Naive thymus-derived CD8-positive, alpha-beta T cell (primary cell): ENCODE measurements at regions not wholly inside any gene's neighbourhood (a gene's known extent, or its start where the extent isn't known, plus 50 kb on each side); places are given as distances from the start of the nearest gene placed in this dataset.
"Not testable (repeated sequence)": the region's sequence is repeated elsewhere in the genome, so short reads cannot be mapped to it uniquely, and the experiment has no call there.

Experiments used
- ATAC-seq, 2 donors: fragments of 150-1000 bp; cut with Tn5 transposase in 1 of 2; sonication (Bioruptor Pico), chemical (Tn5 transposase) in 1 of 2; 1 replicate in 1 of 2; 2 replicates in 1 of 2; pipeline ENCODE4 v1.10.0; 2021; ENCODE audit warnings: mild to moderate bottlenecking in 2 of 2, moderate library complexity in 2 of 2
- POLR2A ChIA-PET: fragments of 350-600 bp; sonication (Branson Sonifier 250); formaldehyde crosslinking; loops from one replicate; lab custom pipeline; 2021; ENCODE audit warnings: antibody characterized with exemption; lab: Charles Lee
- DNase-seq, 10 donors: peaks; one replicate each; pipeline versions ENCODE4 v3.0.0 to v3.0.0-alpha.2; 2020 to 2022
- H3K27ac Mint-ChIP-seq, 10 donors: one replicate each; pipeline ENCODE4 v1.8.0; 2020 to 2022; ENCODE audit warnings: mild to moderate bottlenecking in 10 of 10, mixed read lengths in 10 of 10, moderate library complexity in 4 of 10, inconsistent platforms in 1 of 10
- H3K27me3 Mint-ChIP-seq, 5 donors: one replicate each; pipeline ENCODE4 v1.8.0; 2021 to 2022; ENCODE audit warnings: mixed read lengths in 5 of 5
- H3K36me3 Mint-ChIP-seq, 3 donors: one replicate each; pipeline ENCODE4 v1.8.0; 2020 to 2022; ENCODE audit warnings: mixed read lengths in 3 of 3, mild to moderate bottlenecking in 2 of 3, inconsistent platforms in 1 of 3
- H3K4me1 Mint-ChIP-seq, 4 donors: one replicate each; pipeline ENCODE4 v1.8.0; 2021 to 2022; ENCODE audit warnings: mixed read lengths in 4 of 4
- H3K4me3 Mint-ChIP-seq, 10 donors: one replicate each; pipeline ENCODE4 v1.8.0; 2020 to 2022; ENCODE audit warnings: mild to moderate bottlenecking in 10 of 10, mixed read lengths in 10 of 10, moderate library complexity in 6 of 10, inconsistent platforms in 1 of 10
- H3K9me3 Mint-ChIP-seq, 9 donors: one replicate each; pipeline ENCODE4 v1.8.0; 2020 to 2022; ENCODE audit warnings: mixed read lengths in 9 of 9, mild to moderate bottlenecking in 3 of 9, inconsistent platforms in 1 of 9, moderate library complexity in 1 of 9

DNA sequence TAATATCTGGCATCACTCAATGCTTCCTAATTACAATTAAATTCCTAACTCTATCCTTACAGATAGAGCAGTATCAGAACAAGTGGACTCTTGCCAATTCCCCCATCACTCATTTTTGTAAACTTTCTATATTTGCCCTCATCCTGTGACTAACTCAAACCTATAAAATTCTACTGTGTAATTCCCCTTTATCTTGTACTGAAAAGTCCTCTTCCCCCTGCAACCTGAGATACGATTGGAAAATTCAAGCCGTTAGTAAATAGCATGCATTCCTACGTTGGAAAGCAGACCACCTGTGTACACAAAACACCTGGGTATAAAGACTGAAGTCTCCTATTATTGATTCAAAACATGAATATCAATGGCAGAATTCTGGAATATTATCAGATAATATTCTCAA lies 70.4 kb upstream of the KCNQ5 start:
- POLR2A ChIA-PET: no interaction called here
- Mint-ChIP-seq H3K27me3 (peaks cover 0 to 8% (median 1%) of the 10 kb centered on the region in 5 donors), H3K4me3 (no peak overlapping the region), H3K9me3 (no peaks in the 10 kb centered on the region), H3K36me3 (no peaks in the 10 kb centered on the region), H3K4me1 (no peaks in the 10 kb centered on the region), H3K27ac (no peak overlapping the region)
- ATAC-seq (no peak), DNase-seq (no peak)

DNA sequence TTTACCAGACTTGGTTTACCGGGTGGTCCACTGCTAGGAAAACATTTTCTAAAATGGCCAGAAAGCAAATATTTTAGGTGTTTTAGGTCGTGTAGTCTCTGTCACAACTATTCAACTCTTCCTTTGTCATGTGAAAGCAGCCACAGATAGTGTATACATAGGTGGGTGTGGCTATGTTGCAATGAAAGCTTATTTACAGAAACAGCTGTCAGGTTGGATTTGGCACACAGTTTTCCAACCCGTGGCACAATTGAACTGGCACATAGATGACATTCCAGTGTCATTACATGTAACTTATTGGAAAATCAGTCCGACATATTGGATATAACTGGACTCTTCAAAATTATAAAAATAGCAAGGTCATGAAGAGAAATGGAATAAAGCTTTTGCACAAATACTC lies 68.9 kb upstream of the KCNQ5 start:
- Mint-ChIP-seq H3K4me1 (no peaks in the 10 kb centered on the region), H3K27ac (no peak overlapping the region), H3K36me3 (no peaks in the 10 kb centered on the region), H3K4me3 (no peak overlapping the region), H3K9me3 (no peaks in the 10 kb centered on the region), H3K27me3 (peaks cover 0 to 4% (median under 1%) of the 10 kb centered on the region in 5 donors)
- DNase-seq (no peak), ATAC-seq (no peak)
- POLR2A ChIA-PET: no interaction called here

DNA sequence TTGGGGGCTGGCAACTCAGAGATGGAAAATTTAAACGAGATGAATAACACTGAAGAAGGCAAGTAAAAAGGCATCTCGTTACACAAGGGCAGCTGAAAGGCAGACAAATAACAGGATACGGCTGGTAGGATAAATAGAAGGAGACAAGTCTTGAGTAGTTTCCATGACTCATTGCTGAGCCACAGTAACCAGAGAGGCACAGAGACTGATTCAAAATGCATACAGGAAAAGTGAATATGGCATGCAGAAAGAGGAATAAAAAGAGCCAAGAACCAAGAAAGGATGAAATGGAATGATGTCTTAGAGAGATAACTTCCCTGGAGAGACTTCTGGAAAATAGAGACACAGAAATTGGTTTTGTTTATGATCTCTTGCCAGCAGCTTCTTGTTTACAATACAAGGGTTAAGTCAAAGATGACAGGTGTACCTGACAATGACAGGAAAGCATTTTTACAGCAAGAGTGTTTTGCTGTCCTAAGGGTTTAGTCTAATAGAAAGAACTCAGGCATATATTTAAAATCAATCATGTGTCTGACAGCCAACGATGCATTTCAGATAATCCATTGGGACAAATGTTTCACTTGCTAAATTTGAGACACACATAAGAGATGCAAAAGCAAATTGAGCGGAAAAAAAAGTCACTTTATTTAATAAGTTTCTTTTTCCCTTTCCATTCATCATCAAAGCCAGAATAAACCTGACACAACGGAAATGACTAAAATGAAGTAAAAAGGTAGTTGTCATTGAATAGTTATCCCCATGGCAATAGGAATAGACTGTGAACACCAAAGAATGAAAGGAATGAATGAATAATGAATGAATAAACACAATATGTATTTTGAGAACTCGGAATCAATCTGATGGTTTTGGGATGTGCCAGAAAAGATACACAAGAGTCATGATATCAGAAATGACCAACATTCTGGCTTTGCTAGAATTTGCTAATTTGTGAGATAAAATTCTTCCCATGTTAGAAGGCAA lies 68.0 kb upstream of the KCNQ5 start:
- H3K27ac Mint-ChIP-seq: no peak overlapping the region
- H3K9me3 Mint-ChIP-seq: no peaks in the 10 kb centered on the region
- POLR2A ChIA-PET: no interaction called here
- H3K36me3 Mint-ChIP-seq: no peaks in the 10 kb centered on the region
- DNase-seq: no peak
- no peak for ATAC-seq
- H3K27me3 Mint-ChIP-seq: peaks cover 0 to 3% (median 0%) of the 10 kb centered on the region in 5 donors
- no peak overlapping the region for H3K4me3 Mint-ChIP-seq
- H3K4me1 Mint-ChIP-seq: no peaks in the 10 kb centered on the region

DNA sequence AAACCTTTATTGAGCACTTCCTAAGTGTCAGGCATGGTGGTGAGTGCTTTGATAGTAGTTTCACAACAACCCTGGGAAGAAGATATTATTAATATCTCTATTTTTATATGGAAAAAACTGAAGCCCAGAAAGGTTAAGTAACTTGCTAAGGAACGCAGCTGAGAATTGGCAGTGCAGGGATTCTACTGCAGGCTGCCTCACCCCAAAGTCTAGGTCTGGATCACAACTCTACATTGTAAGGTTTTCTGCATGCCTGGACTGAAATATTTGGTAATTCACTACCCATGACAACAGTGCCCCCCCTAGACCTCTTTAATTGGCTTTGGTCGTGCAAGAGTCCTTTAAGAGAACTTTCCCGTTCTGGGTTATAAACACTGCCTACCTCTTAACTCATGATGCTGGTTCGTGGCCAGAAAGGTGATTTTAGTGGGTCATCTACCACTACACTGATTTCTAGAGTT lies 67.1 kb upstream of the KCNQ5 start:
- H3K9me3 Mint-ChIP-seq: no peaks in the 10 kb centered on the region

DNA sequence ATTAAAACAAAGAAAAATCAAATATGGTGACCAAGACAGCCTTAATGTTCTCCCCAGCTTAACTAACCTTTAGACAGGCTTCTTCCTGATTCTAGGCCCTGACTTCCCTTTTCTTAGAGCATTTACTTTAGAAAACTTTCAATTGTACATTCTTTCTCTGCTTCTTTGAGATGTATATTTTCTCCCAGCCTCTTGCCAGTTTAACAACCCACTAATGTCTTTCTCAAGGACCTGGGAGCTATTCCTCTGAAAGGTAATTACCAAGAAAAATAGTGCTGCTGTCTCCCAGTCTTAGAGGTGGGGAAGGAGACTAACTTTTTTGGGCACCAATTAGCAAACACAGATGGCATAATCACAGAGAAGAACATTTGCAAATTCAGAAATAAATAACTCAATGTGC lies 62.8 kb upstream of the KCNQ5 start:
- DNase-seq (no peak), ATAC-seq (no peak)
- POLR2A ChIA-PET: no interaction called here
- no peak overlapping the region for H3K4me3 Mint-ChIP-seq
- no peaks in the 10 kb centered on the region for H3K9me3 Mint-ChIP-seq
- H3K27me3 Mint-ChIP-seq: peaks cover 2 to 6% (median 3%) of the 10 kb centered on the region in 5 donors
- H3K36me3 Mint-ChIP-seq: no peaks in the 10 kb centered on the region
- no peaks in the 10 kb centered on the region for H3K4me1 Mint-ChIP-seq
- H3K27ac Mint-ChIP-seq: no peak overlapping the region

More for the DNA sequence above, 67.1 kb upstream of the KCNQ5 start:
- POLR2A ChIA-PET: no interaction called here
- Mint-ChIP-seq H3K4me3 (no peak overlapping the region), H3K4me1 (no peaks in the 10 kb centered on the region), H3K27me3 (peaks cover 0 to 3% (median 0%) of the 10 kb centered on the region in 5 donors), H3K36me3 (no peaks in the 10 kb centered on the region), H3K27ac (no peak overlapping the region)
- ATAC-seq (no peak), DNase-seq (no peak)

DNA sequence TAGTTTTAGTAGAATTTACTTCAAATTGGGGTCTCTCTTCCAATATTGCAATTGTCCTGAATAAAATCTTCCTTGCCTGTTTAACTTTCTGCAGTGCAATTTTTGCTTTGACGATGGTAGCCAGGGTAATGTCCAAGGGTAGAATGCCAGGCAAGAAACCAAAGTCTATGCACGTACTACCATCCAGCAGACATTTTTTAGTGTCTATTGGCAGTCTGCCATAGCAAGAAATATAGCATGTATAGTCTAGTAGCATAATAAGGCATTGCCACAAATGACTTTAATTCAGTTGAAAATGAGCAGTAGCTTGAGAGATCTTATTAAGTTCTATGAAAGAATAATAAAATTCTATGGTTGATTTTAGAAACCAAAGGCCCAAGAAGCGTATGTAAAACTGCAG lies 62.3 kb upstream of the KCNQ5 start:
- POLR2A ChIA-PET: no interaction called here
- no peaks in the 10 kb centered on the region for H3K9me3 Mint-ChIP-seq
- no peaks in the 10 kb centered on the region for H3K4me1 Mint-ChIP-seq
- H3K27me3 Mint-ChIP-seq: peaks cover 2 to 6% (median 3%) of the 10 kb centered on the region in 5 donors
- no peak overlapping the region for H3K4me3 Mint-ChIP-seq
- no peak overlapping the region for H3K27ac Mint-ChIP-seq
- ATAC-seq: no peak
- no peaks in the 10 kb centered on the region for H3K36me3 Mint-ChIP-seq
- no peak for DNase-seq

DNA sequence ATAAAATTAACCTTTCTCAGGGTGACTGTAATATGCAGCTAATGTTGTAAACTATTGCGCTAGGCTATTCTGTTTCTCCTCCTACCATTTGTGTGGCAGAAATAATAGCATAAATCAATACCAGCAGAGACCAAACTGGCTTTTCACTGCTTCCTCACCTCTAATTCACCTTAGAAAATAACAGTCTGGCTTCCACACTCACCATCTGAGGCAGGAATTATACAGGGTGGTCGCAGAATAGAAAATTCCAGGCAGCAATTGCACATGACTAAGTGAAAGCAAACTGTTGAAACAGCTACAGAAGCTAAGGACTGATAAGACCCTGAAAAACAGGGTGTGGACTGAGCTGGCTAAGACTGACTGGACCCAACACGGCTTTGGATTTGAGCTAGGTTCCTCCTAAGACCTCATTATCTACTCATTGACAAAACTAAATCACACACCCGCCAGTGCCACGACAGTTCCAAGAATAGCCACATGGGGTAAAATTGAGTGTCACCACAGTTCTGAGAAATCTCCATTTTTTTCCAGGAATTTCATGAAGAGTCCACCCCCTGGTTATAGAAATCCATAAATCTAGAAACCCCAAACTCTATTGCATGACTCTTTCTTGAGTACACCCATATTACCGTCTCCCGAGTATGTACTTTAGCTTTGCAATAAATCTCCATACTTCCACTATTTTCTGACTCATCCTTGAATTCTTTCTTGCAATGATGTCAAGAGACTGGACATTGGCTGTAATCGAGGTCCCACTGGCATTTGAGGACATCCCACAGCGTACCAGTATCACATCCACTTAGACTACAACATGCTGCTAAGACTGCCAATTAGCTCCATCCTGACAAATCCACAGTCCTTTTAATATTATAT lies 60.9 kb upstream of the KCNQ5 start:
- DNase-seq: no peak
- Mint-ChIP-seq H3K4me3 (no peak overlapping the region), H3K36me3 (no peaks in the 10 kb centered on the region), H3K27me3 (peaks cover 2 to 7% (median 5%) of the 10 kb centered on the region in 5 donors), H3K4me1 (no peaks in the 10 kb centered on the region), H3K27ac (no peak overlapping the region), H3K9me3 (no peaks in the 10 kb centered on the region)
- POLR2A ChIA-PET: no interaction called here
- ATAC-seq: no peak

DNA sequence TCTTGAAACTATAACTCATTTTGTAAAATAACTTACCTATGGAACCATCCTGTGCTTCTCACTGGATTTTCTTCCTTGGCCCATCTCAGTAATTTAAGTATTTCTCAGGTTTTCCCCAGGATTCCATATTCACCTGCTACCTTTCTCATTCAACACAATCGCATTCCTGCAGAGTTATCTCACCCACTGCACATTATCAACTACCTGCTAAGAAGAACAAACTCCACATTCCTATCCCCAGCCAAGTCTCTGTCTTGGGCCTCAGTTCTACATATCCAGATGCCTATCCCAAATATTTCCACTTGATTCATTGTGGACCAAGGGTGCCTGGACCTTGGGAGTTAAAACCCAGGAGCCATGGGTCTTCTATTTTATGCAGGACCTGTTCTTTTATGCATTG lies 60.2 kb upstream of the KCNQ5 start:
- peaks cover 3 to 7% (median 5%) of the 10 kb centered on the region in 5 donors for H3K27me3 Mint-ChIP-seq
- POLR2A ChIA-PET: no interaction called here
- DNase-seq (no peak), ATAC-seq (no peak)
- H3K4me3 Mint-ChIP-seq: no peak overlapping the region
- H3K4me1 Mint-ChIP-seq: no peaks in the 10 kb centered on the region
- no peaks in the 10 kb centered on the region for H3K9me3 Mint-ChIP-seq
- no peaks in the 10 kb centered on the region for H3K36me3 Mint-ChIP-seq
- H3K27ac Mint-ChIP-seq: no peak overlapping the region

DNA sequence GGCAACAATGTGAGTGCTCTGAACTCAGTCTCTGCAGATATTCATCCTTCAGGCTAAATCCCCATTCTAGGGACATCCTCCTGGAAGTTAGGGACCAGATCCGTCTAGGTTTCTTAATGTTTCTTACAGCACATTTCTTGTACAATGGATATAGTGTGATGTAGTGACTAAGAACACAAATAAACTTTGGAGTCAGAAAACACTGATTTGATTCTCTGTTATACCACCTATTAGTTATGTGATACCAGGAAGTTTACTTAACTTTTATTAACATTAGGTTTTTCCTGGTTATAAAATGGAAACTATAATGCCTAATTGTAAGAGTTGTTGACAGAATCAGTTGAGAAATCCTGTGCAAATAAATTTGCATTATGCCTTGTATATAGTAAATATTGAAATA lies 57.6 kb upstream of the KCNQ5 start:
- no peak overlapping the region for H3K4me3 Mint-ChIP-seq
- no peaks in the 10 kb centered on the region for H3K4me1 Mint-ChIP-seq
- POLR2A ChIA-PET: no interaction called here
- peaks cover 3 to 7% (median 5%) of the 10 kb centered on the region in 5 donors for H3K27me3 Mint-ChIP-seq
- DNase-seq (no peak), ATAC-seq (no peak)
- peaks cover 0 to 3% (median 0%) of the 10 kb centered on the region in 9 donors for H3K9me3 Mint-ChIP-seq
- H3K27ac Mint-ChIP-seq: no peak overlapping the region
- H3K36me3 Mint-ChIP-seq: no peaks in the 10 kb centered on the region

DNA sequence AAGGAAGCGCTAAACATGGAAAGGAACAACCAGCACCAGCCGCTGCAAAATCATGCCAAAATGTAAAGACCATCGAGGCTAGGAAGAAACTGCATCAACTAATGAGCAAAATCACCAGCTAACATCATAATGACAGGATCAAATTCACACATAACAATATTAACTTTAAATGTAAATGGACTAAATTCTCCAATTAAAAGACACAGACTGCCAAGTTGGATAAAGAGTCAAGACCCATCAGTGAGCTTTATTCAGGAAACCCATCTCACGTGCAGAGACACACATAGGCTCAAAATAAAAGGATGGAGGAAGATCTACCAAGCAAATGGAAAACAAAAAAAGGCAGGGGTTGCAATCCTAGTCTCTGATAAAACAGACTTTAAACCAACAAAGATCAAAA lies 49.9 kb upstream of the KCNQ5 start:
- peaks cover 0 to 11% (median 5%) of the 10 kb centered on the region in 9 donors for H3K9me3 Mint-ChIP-seq
- DNase-seq, ATAC-seq, H3K36me3 Mint-ChIP-seq, H3K27me3 Mint-ChIP-seq, H3K4me1 Mint-ChIP-seq, POLR2A ChIA-PET, H3K27ac Mint-ChIP-seq, H3K4me3 Mint-ChIP-seq: not testable (repeated sequence)
